ENCODE measurements at regions not wholly inside any gene's neighbourhood (a gene's known extent, or its start where the extent isn't known, plus 50 kb on each side); places are given as distances from the start of the nearest gene placed in this dataset.

DNA sequence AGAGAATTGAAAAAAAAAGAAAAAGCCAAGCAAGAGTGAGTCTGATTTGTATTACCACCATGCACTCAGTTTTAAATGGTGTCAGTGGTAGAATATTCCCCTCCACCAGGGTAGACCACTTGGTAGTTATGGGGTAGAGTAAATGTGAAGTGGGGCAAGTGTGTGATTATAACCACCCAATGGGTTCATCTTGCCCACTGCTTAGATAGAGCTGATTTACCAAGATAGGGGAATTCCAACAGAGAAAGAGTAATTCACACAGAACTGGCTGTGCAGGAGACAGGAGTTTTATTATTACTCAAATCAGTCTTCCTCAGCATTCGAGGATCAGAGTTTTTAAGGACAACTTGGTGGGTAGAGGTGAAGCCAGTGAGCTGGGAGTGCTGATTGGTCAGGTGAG lies 113.3 kb upstream of the RAI14 start:
- TF ChIP-seq, protein P1, sequence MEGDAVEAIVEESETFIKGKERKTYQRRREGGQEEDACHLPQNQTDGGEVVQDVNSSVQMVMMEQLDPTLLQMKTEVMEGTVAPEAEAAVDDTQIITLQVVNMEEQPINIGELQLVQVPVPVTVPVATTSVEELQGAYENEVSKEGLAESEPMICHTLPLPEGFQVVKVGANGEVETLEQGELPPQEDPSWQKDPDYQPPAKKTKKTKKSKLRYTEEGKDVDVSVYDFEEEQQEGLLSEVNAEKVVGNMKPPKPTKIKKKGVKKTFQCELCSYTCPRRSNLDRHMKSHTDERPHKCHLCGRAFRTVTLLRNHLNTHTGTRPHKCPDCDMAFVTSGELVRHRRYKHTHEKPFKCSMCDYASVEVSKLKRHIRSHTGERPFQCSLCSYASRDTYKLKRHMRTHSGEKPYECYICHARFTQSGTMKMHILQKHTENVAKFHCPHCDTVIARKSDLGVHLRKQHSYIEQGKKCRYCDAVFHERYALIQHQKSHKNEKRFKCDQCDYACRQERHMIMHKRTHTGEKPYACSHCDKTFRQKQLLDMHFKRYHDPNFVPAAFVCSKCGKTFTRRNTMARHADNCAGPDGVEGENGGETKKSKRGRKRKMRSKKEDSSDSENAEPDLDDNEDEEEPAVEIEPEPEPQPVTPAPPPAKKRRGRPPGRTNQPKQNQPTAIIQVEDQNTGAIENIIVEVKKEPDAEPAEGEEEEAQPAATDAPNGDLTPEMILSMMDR (conservative IDR thresholded peaks at IDR 0.05), result no peak
- Mint-ChIP-seq H3K9me3 (peaks cover 15% of the 10 kb centered on the region), H3K27me3 (ENCODE audit: low read depth) (no peaks in the 10 kb centered on the region), H3K4me3 (no peak overlapping the region), H3K27ac (ENCODE audit: unreplicated experiment) (no peak overlapping the region), H3K4me1 (no peaks in the 10 kb centered on the region), H3K36me3 (ENCODE audit: low read depth) (peaks cover 12% of the 10 kb centered on the region)
- DNase-seq (ENCODE audit: low read depth, low spot score), result no peak

DNA sequence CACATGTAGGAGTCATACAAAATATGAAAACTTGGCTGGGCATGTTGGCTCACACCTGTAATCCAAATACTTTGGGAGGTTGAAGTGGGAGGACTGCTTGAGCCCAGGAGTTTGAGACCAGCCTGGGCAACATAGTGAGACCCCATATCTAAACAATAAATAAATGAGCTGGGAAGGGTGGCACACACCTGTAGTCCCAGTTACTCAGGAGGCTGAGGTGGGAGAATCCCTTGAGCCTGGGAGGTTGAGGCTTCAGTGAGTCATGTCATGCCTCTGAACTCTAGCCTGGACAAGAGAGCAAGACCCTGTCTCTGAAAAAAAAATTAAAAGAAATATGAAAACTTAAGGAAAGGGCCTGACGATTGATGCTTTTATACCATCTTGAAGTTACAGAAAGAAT lies 112.4 kb upstream of the RAI14 start:
- H3K9me3 Mint-ChIP-seq, result peaks cover 17% of the 10 kb centered on the region
- no peaks in the 10 kb centered on the region for H3K27me3 Mint-ChIP-seq (ENCODE audit: low read depth)
- no peak overlapping the region for H3K4me3 Mint-ChIP-seq
- peaks cover 2% of the 10 kb centered on the region for H3K4me1 Mint-ChIP-seq
- TF ChIP-seq, protein P1 (conservative IDR thresholded peaks at IDR 0.05), result no peak
- no peak overlapping the region for H3K27ac Mint-ChIP-seq (ENCODE audit: unreplicated experiment)
- peaks cover 12% of the 10 kb centered on the region for H3K36me3 Mint-ChIP-seq (ENCODE audit: low read depth)
- no peak for DNase-seq (ENCODE audit: low read depth, low spot score)

- TF ChIP-seq, protein P1 (conservative IDR thresholded peaks at IDR 0.05), result no peak
- Mint-ChIP-seq H3K27me3 (ENCODE audit: low read depth) (no peaks in the 10 kb centered on the region), H3K9me3 (peaks cover 17% of the 10 kb centered on the region), H3K36me3 (ENCODE audit: low read depth) (peaks cover 12% of the 10 kb centered on the region), H3K4me1 (peaks cover 3% of the 10 kb centered on the region), H3K27ac (ENCODE audit: unreplicated experiment) (no peak overlapping the region), H3K4me3 (no peak overlapping the region)
- no peak for DNase-seq (ENCODE audit: low read depth, low spot score)
Observed at GRCh38 chr5:34544403-34544802, 111.7 kb upstream of the RAI14 start.

DNA sequence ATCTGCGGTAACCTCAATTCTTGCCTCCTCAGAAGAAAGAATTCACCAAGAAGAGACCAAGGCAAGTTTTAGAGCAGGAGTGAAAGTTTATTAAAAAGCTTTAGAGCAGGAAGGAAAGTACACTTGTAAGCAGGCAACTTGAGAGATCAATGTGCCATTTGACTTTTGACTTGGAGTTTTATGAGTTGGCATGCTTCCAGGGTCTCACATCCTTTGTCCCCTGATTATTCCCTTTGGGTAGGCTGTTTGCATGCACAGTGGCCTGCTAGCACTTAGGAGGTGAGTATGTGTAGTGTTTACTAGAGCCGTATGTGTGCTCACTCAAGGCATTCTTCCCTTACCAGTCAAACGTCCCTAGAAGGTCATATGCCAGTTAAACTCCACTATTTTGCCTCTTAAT lies 111.0 kb upstream of the RAI14 start:
- Mint-ChIP-seq H3K4me1 (peaks cover 3% of the 10 kb centered on the region), H3K36me3 (ENCODE audit: low read depth) (peaks cover 12% of the 10 kb centered on the region), H3K9me3 (peaks cover 17% of the 10 kb centered on the region), H3K27ac (ENCODE audit: unreplicated experiment) (no peak overlapping the region), H3K4me3 (no peak overlapping the region), H3K27me3 (ENCODE audit: low read depth) (no peaks in the 10 kb centered on the region)
- DNase-seq (ENCODE audit: low read depth, low spot score), result no peak
- TF ChIP-seq, protein P1 (conservative IDR thresholded peaks at IDR 0.05), result no peak

- Mint-ChIP-seq H3K27ac (ENCODE audit: unreplicated experiment) (no peak overlapping the region), H3K9me3 (peaks cover 17% of the 10 kb centered on the region), H3K4me1 (peaks cover 3% of the 10 kb centered on the region), H3K36me3 (ENCODE audit: low read depth) (peaks cover 12% of the 10 kb centered on the region), H3K4me3 (no peak overlapping the region), H3K27me3 (ENCODE audit: low read depth) (no peaks in the 10 kb centered on the region)
- DNase-seq (ENCODE audit: low read depth, low spot score), result no peak
- TF ChIP-seq, protein P1 (conservative IDR thresholded peaks at IDR 0.05), result no peak
Observed at GRCh38 chr5:34545626-34546025, 110.5 kb upstream of the RAI14 start.

Measured in neural crest cell (in vitro differentiated cells).